ENCODE measurements at regions not wholly inside any gene's neighbourhood (a gene's known extent, or its start where the extent isn't known, plus 50 kb on each side); places are given as distances from the start of the nearest gene placed in this dataset.

DNA sequence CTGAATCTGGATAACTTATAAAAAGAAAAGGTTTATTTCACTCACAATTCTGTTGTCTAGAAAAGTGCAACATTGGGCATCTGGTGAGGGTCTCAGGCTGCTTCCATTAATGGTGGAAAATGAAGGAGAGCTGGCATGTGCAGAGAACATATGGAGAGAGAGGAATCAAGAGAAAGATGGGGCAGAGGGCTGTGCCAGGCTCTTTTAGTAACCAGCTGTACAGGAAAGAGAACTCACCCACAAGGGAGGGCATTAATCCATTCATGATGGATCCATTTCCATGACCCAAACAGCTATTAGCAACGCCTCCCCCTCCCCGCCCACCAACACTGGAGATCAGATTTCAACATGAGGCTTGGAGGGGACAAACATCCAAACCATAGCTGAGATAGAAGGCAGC lies 61.7 kb upstream of the LYZL1 start (continued):
- TF ChIP-seq EZH2 (IDR thresholded peaks at IDR 0.05; ENCODE audit: low read depth, unreplicated experiment), result no peak
- no peak for TF ChIP-seq JUNB (IDR thresholded peaks at IDR 0.05; ENCODE audit: unreplicated experiment)
- TF ChIP-seq, protein P1, sequence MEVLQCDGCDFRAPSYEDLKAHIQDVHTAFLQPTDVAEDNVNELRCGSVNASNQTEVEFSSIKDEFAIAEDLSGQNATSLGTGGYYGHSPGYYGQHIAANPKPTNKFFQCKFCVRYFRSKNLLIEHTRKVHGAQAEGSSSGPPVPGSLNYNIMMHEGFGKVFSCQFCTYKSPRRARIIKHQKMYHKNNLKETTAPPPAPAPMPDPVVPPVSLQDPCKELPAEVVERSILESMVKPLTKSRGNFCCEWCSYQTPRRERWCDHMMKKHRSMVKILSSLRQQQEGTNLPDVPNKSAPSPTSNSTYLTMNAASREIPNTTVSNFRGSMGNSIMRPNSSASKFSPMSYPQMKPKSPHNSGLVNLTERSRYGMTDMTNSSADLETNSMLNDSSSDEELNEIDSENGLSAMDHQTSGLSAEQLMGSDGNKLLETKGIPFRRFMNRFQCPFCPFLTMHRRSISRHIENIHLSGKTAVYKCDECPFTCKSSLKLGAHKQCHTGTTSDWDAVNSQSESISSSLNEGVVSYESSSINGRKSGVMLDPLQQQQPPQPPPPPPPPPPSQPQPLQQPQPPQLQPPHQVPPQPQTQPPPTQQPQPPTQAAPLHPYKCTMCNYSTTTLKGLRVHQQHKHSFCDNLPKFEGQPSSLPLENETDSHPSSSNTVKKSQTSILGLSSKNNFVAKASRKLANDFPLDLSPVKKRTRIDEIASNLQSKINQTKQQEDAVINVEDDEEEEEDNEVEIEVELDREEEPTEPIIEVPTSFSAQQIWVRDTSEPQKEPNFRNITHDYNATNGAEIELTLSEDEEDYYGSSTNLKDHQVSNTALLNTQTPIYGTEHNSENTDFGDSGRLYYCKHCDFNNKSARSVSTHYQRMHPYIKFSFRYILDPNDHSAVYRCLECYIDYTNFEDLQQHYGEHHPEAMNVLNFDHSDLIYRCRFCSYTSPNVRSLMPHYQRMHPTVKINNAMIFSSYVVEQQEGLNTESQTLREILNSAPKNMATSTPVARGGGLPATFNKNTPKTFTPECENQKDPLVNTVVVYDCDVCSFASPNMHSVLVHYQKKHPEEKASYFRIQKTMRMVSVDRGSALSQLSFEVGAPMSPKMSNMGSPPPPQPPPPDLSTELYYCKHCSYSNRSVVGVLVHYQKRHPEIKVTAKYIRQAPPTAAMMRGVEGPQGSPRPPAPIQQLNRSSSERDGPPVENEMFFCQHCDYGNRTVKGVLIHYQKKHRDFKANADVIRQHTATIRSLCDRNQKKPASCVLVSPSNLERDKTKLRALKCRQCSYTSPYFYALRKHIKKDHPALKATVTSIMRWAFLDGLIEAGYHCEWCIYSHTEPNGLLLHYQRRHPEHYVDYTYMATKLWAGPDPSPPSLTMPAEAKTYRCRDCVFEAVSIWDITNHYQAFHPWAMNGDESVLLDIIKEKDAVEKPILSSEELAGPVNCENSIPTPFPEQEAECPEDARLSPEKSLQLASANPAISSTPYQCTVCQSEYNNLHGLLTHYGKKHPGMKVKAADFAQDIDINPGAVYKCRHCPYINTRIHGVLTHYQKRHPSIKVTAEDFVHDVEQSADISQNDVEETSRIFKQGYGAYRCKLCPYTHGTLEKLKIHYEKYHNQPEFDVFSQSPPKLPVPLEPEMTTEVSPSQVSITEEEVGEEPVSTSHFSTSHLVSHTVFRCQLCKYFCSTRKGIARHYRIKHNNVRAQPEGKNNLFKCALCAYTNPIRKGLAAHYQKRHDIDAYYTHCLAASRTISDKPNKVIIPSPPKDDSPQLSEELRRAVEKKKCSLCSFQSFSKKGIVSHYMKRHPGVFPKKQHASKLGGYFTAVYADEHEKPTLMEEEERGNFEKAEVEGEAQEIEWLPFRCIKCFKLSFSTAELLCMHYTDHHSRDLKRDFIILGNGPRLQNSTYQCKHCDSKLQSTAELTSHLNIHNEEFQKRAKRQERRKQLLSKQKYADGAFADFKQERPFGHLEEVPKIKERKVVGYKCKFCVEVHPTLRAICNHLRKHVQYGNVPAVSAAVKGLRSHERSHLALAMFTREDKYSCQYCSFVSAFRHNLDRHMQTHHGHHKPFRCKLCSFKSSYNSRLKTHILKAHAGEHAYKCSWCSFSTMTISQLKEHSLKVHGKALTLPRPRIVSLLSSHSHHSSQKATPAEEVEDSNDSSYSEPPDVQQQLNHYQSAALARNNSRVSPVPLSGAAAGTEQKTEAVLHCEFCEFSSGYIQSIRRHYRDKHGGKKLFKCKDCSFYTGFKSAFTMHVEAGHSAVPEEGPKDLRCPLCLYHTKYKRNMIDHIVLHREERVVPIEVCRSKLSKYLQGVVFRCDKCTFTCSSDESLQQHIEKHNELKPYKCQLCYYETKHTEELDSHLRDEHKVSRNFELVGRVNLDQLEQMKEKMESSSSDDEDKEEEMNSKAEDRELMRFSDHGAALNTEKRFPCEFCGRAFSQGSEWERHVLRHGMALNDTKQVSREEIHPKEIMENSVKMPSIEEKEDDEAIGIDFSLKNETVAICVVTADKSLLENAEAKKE (CRISPR knock-in tag; IDR thresholded peaks at IDR 0.05), result no peak
- no peak for TF ChIP-seq STAT1 (IDR thresholded peaks at IDR 0.05; ENCODE audit: unreplicated experiment)

DNA sequence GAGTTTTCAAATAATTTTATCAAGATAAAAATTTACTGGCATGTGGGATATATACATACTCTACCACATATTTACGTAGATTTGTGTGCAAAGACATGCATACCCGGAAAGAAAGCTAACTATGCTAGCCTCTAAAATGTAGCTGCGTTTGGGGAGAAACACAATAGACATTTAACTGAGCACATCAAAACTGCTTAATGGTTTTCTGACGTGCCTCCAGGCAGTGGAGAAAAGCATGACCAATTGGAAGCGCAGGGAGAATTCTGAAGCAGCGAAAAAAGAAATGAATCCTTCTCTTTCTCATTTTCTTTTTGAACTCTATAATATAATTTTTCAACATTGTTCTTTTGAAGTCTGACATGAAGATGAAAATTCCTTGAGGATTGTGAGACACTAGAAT lies 60.3 kb upstream of the LYZL1 start:
- H3K27me3 Mint-ChIP-seq (ENCODE audit: insufficient read depth, low read depth, poor library complexity), result peaks cover 2% of the 10 kb centered on the region
- no peak overlapping the region for H3K4me2 ChIP-seq
- no peaks in the 10 kb centered on the region for H3K79me2 ChIP-seq (replicated peaks; ENCODE audit: insufficient read depth)
- H4K20me1 ChIP-seq (replicated peaks; ENCODE audit: insufficient read depth), result no peaks in the 10 kb centered on the region
- H3K4me3 Mint-ChIP-seq, result no peak overlapping the region
- TF ChIP-seq EZH2 (IDR thresholded peaks at IDR 0.05; ENCODE audit: low read depth, unreplicated experiment) (no peak), EZH2phosphoT487 (IDR thresholded peaks at IDR 0.05; ENCODE audit: unreplicated experiment) (no peak), REST (IDR thresholded peaks at IDR 0.05; ENCODE audit: unreplicated experiment) (no peak), CTCF (conservative IDR thresholded peaks at IDR 0.05; ENCODE audit: low read depth in 2 of 2) (no peak)
- peaks cover 8% of the 10 kb centered on the region; the same call in 1 of the 3 replicates for H3K9me3 Mint-ChIP-seq
- ATAC-seq, result no peak
- no peaks in the 10 kb centered on the region for H3F3A ChIP-seq (replicated peaks; ENCODE audit: low read depth)
- peak overlapping the region; percentile 81; the same call in 1 of the 2 replicates for H2AFZ ChIP-seq
- no peak overlapping the region for H3K4me3 ChIP-seq
- H3K27ac Mint-ChIP-seq, result no peak overlapping the region
- H3K27me3 ChIP-seq (ENCODE audit: insufficient read depth), result no peaks in the 10 kb centered on the region
- peaks cover 18% of the 10 kb centered on the region for H3K4me1 Mint-ChIP-seq
- no peak overlapping the region for H3K27ac ChIP-seq (ENCODE audit: low read depth)
- peaks cover 9% of the 10 kb centered on the region for H3K4me1 ChIP-seq (ENCODE audit: insufficient read depth)
- H3K9me2 ChIP-seq (ENCODE audit: insufficient read depth), result 0 out of 2 replicates have a peak, but pooled peaks cover 5% of the 10 kb centered on the region
- no peaks in the 10 kb centered on the region; the same call in 2 of the 3 replicates for H3K36me3 Mint-ChIP-seq (ENCODE audit: low read depth)
- no peak for DNase-seq (ENCODE audit: low spot score)
- no peaks in the 10 kb centered on the region for H3K36me3 ChIP-seq (ENCODE audit: insufficient read depth)

Measured in GM23338 (cell line).